ENCODE measurements at regions not wholly inside any gene's neighbourhood (a gene's known extent, or its start where the extent isn't known, plus 50 kb on each side); places are given as distances from the start of the nearest gene placed in this dataset.
"Not testable (repeated sequence)": the region's sequence is repeated elsewhere in the genome, so short reads cannot be mapped to it uniquely, and the experiment has no call there.

- no peaks in the 10 kb centered on the region for H3K27me3 ChIP-seq (ENCODE audit: insufficient read depth, low read length, poor library complexity, severe bottlenecking)
- H3K36me3 ChIP-seq (ENCODE audit: insufficient read depth, low read length) = no peaks in the 10 kb centered on the region
- no peaks in the 10 kb centered on the region for H3K4me1 ChIP-seq (ENCODE audit: insufficient read depth, low read length, poor library complexity, severe bottlenecking)
- H3K79me2 ChIP-seq (ENCODE audit: insufficient read depth, low read length) = no peaks in the 10 kb centered on the region
- no peaks in the 10 kb centered on the region for H4K20me1 ChIP-seq (ENCODE audit: insufficient read depth, low read length, poor library complexity, severe bottlenecking)
- no peak overlapping the region for H3K9ac ChIP-seq (ENCODE audit: low read depth, low read length, poor library complexity, severe bottlenecking)
- no peaks in the 10 kb centered on the region for H3K9me3 ChIP-seq (ENCODE audit: insufficient read depth, low read depth, low read length)
- TF ChIP-seq EZH2phosphoT487 (IDR thresholded peaks at IDR 0.05; ENCODE audit: borderline replicate concordance) (no peak), CTCF (conservative IDR thresholded peaks at IDR 0.05; ENCODE audit: low read length) (no peak)
- no peaks in the 10 kb centered on the region; the same call in 1 of the 2 replicates for H3K9me2 ChIP-seq (replicated peaks; ENCODE audit: low read depth, low read length)
- H3F3A ChIP-seq (ENCODE audit: low read depth) = no peaks in the 10 kb centered on the region
- no peak overlapping the region for H3K4me2 ChIP-seq (ENCODE audit: low read depth, low read length, poor library complexity, severe bottlenecking)
- no peak overlapping the region for H3K4me3 ChIP-seq (ENCODE audit: low read length, poor library complexity, severe bottlenecking)
- no peak overlapping the region for H2AFZ ChIP-seq (ENCODE audit: low read length)
Measured at GRCh38 chr12:30164382-30165318, 380.9 kb upstream of the TMTC1 start.

GRCh38 chr12:30156833-30157232 is 373.1 kb upstream of the TMTC1 start:
- H3K9ac ChIP-seq (ENCODE audit: low read depth, low read length, poor library complexity, severe bottlenecking); H3K9me2 ChIP-seq (replicated peaks; ENCODE audit: low read depth, low read length); H3F3A ChIP-seq (ENCODE audit: low read depth); H3K27me3 ChIP-seq (ENCODE audit: insufficient read depth, low read length, poor library complexity, severe bottlenecking); H3K4me3 ChIP-seq (ENCODE audit: low read length, poor library complexity, severe bottlenecking); H3K36me3 ChIP-seq (ENCODE audit: insufficient read depth, low read length); H3K79me2 ChIP-seq (ENCODE audit: insufficient read depth, low read length); H3K9me3 ChIP-seq (ENCODE audit: insufficient read depth, low read depth, low read length); H3K4me1 ChIP-seq (ENCODE audit: insufficient read depth, low read length, poor library complexity, severe bottlenecking); H4K20me1 ChIP-seq (ENCODE audit: insufficient read depth, low read length, poor library complexity, severe bottlenecking); H3K4me2 ChIP-seq (ENCODE audit: low read depth, low read length, poor library complexity, severe bottlenecking); H2AFZ ChIP-seq (ENCODE audit: low read length): not testable (repeated sequence)

- Histone ChIP-seq H3K9me3 (ENCODE audit: insufficient read depth, low read depth, low read length) (no peaks in the 10 kb centered on the region), H3K27me3 (ENCODE audit: insufficient read depth, low read length, poor library complexity, severe bottlenecking) (no peaks in the 10 kb centered on the region), H3K4me3 (ENCODE audit: low read length, poor library complexity, severe bottlenecking) (no peak overlapping the region), H3K9ac (ENCODE audit: low read depth, low read length, poor library complexity, severe bottlenecking) (no peak overlapping the region), H3K36me3 (ENCODE audit: insufficient read depth, low read length) (no peaks in the 10 kb centered on the region), H3K79me2 (ENCODE audit: insufficient read depth, low read length) (no peaks in the 10 kb centered on the region), H3K4me1 (ENCODE audit: insufficient read depth, low read length, poor library complexity, severe bottlenecking) (no peaks in the 10 kb centered on the region), H3F3A (ENCODE audit: low read depth) (no peaks in the 10 kb centered on the region), H3K9me2 (replicated peaks; ENCODE audit: low read depth, low read length) (no peaks in the 10 kb centered on the region), H4K20me1 (ENCODE audit: insufficient read depth, low read length, poor library complexity, severe bottlenecking) (no peaks in the 10 kb centered on the region), H3K4me2 (ENCODE audit: low read depth, low read length, poor library complexity, severe bottlenecking) (no peak overlapping the region), H2AFZ (ENCODE audit: low read length) (no peak overlapping the region)
- no peak for TF ChIP-seq CTCF (conservative IDR thresholded peaks at IDR 0.05; ENCODE audit: low read length)
- no peak for TF ChIP-seq EZH2phosphoT487 (IDR thresholded peaks at IDR 0.05; ENCODE audit: borderline replicate concordance)
Measured at GRCh38 chr12:30155001-30155730, 371.4 kb upstream of the TMTC1 start.

All from Loucy (cell line).